ENCODE measurements at regions not wholly inside any gene's neighbourhood (a gene's known extent, or its start where the extent isn't known, plus 50 kb on each side); places are given as distances from the start of the nearest gene placed in this dataset.
A peak's percentile ranks its signal among the peaks of the same experiment; 100 is the strongest.

GRCh38 chr2:145652571-145653545 is 1132.9 kb upstream of the ZEB2 start:
- H3K9me3 Mint-ChIP-seq: no peaks in the 10 kb centered on the region
- ATAC-seq (ENCODE audit: poor library complexity): no peak
- intact Hi-C loops (cut with DNase I, micrococcal nuclease): no loop called here
- Histone ChIP-seq H3K4me3 (ENCODE audit: low read length) (no peak overlapping the region), H3K9me3 (ENCODE audit: control insufficient read depth in 1 of 2, insufficient read depth in 1 of 2, low read length in 2 of 2) (no peaks in the 10 kb centered on the region), H3K4me1 (ENCODE audit: insufficient read depth, low read length) (no peaks in the 10 kb centered on the region), H3K36me3 (ENCODE audit: insufficient read depth, low read length) (no peaks in the 10 kb centered on the region), H3K27ac (ENCODE audit: low read depth in 1 of 2, low read length in 2 of 2) (no peak overlapping the region), H3K27me3 (ENCODE audit: control insufficient read depth in 1 of 2, insufficient read depth in 2 of 2, low read length in 2 of 2) (no peaks in the 10 kb centered on the region)
- no peaks in the 10 kb centered on the region for H3K27me3 Mint-ChIP-seq
- H3K4me3 Mint-ChIP-seq: no peak overlapping the region
- no peak overlapping the region for H3K27ac Mint-ChIP-seq
- peak in 2 of 14 experiments; percentile 23 to 47 for DNase-seq
- no peak for TF ChIP-seq CTCF (IDR thresholded peaks at IDR 0.05)
- no peaks in the 10 kb centered on the region for H3K4me1 Mint-ChIP-seq (ENCODE audit: low read depth)
- POLR2A ChIA-PET: no interaction called here
- H3K36me3 Mint-ChIP-seq (ENCODE audit: low read depth): no peaks in the 10 kb centered on the region
- CTCF ChIA-PET: no interaction called here

DNA sequence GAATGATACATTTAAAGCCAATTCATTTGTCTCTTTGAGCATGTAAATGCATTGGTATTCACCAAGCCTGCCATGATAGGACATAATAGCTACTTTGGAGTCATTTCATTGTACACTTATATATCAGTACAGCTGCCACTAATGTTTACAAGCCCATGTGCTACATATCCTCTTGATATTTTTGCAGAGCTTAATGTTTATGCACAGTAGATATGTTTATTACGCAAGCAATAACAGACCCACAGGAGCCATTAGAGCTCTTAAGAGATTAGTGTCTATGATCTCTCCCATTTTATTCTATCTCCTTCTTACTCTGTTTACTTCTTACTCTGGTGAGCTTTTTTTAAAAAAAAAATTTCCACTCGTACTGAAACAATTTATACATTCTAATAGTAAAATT is 1132.1 kb upstream of the ZEB2 start:
- H3K36me3 Mint-ChIP-seq (ENCODE audit: low read depth): no peaks in the 10 kb centered on the region
- H3K36me3 ChIP-seq (ENCODE audit: insufficient read depth, low read length): no peaks in the 10 kb centered on the region
- no peaks in the 10 kb centered on the region for H3K4me1 ChIP-seq (ENCODE audit: insufficient read depth, low read length)
- ChIA-PET CTCF (no interaction called here), POLR2A (no interaction called here)
- TF ChIP-seq CTCF (IDR thresholded peaks at IDR 0.05): no peak
- DNase-seq: no peak
- intact Hi-C loops (cut with DNase I, micrococcal nuclease): no loop called here
- H3K27me3 Mint-ChIP-seq: no peaks in the 10 kb centered on the region
- H3K4me1 Mint-ChIP-seq (ENCODE audit: low read depth): no peaks in the 10 kb centered on the region
- H3K9me3 ChIP-seq (ENCODE audit: control insufficient read depth in 1 of 2, insufficient read depth in 1 of 2, low read length in 2 of 2): no peaks in the 10 kb centered on the region
- no peak for ATAC-seq (ENCODE audit: poor library complexity)
- no peak overlapping the region for H3K27ac Mint-ChIP-seq
- no peaks in the 10 kb centered on the region for H3K9me3 Mint-ChIP-seq
- no peaks in the 10 kb centered on the region for H3K27me3 ChIP-seq (ENCODE audit: control insufficient read depth in 1 of 2, insufficient read depth in 2 of 2, low read length in 2 of 2)
- no peak overlapping the region for H3K4me3 ChIP-seq (ENCODE audit: low read length)
- H3K4me3 Mint-ChIP-seq: no peak overlapping the region
- no peak overlapping the region for H3K27ac ChIP-seq (ENCODE audit: low read depth in 1 of 2, low read length in 2 of 2)

DNA sequence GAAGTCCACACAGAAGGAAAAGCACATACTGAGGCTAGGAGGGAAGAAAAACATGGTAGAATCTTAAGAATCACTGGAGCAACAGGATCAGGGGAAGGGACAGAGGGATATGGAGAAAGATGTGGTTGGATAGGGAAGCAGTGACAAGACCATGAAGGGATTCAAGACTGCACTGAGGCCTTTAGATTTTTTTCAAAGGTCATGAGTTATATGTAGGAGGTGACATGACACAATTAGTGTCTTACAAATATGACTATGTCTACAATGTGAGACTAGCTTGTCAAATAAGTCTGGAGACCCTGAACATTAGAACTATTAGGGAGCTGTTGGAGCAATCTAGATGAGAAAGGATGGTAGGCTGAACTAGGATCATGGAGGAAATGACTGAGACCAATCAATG is 1130.3 kb upstream of the ZEB2 start:
- H3K4me3 Mint-ChIP-seq: no peak overlapping the region
- ChIA-PET CTCF (no interaction called here), POLR2A (no interaction called here)
- no peaks in the 10 kb centered on the region for H3K36me3 Mint-ChIP-seq (ENCODE audit: low read depth)
- TF ChIP-seq CTCF (IDR thresholded peaks at IDR 0.05): no peak
- H3K9me3 Mint-ChIP-seq: no peaks in the 10 kb centered on the region
- Histone ChIP-seq H3K36me3 (ENCODE audit: insufficient read depth, low read length) (no peaks in the 10 kb centered on the region), H3K27ac (ENCODE audit: low read depth in 1 of 2, low read length in 2 of 2) (no peak overlapping the region), H3K27me3 (ENCODE audit: control insufficient read depth in 1 of 2, insufficient read depth in 2 of 2, low read length in 2 of 2) (no peaks in the 10 kb centered on the region), H3K4me1 (ENCODE audit: insufficient read depth, low read length) (no peaks in the 10 kb centered on the region), H3K4me3 (ENCODE audit: low read length) (no peak overlapping the region), H3K9me3 (ENCODE audit: control insufficient read depth in 1 of 2, insufficient read depth in 1 of 2, low read length in 2 of 2) (no peaks in the 10 kb centered on the region)
- DNase-seq (no peak), ATAC-seq (ENCODE audit: poor library complexity) (no peak)
- intact Hi-C loops (cut with DNase I, micrococcal nuclease): no loop called here
- no peak overlapping the region for H3K27ac Mint-ChIP-seq
- no peaks in the 10 kb centered on the region for H3K27me3 Mint-ChIP-seq
- H3K4me1 Mint-ChIP-seq (ENCODE audit: low read depth): no peaks in the 10 kb centered on the region
